ENCODE measurements at regions not wholly inside any gene's neighbourhood (a gene's known extent, or its start where the extent isn't known, plus 50 kb on each side); places are given as distances from the start of the nearest gene placed in this dataset.

- no peak overlapping the region for H3K4me2 ChIP-seq (ENCODE audit: low read length)
- no peaks in the 10 kb centered on the region for H3K27me3 ChIP-seq (ENCODE audit: insufficient read depth, low read length)
- RAD21 ChIA-PET (ENCODE audit: low non-redundant PET in 1 of 2, low total read pairs in 2 of 2, uncharacterized antibody in 2 of 2, unreplicated experiment in 2 of 2) = no interaction called here
- no peak for TF ChIP-seq YY1 (IDR thresholded peaks at IDR 0.05; ENCODE audit: extremely low read depth, insufficient replicate concordance, low read depth, low read length)
- TF ChIP-seq ZFX (IDR thresholded peaks at IDR 0.05) = no peak
- TF ChIP-seq TCF7L2 (IDR thresholded peaks at IDR 0.05; ENCODE audit: borderline replicate concordance, extremely low read depth, insufficient read depth, insufficient read length) = no peak
- POLR2A ChIA-PET = no interaction called here
- H3K27ac ChIP-seq (ENCODE audit: low read depth, low read length) = no peak overlapping the region
- no peak overlapping the region for H3K4me3 ChIP-seq (replicated peaks in 1 of 2; ENCODE audit: low read depth in 1 of 2, low read length in 2 of 2)
- no TSS peak for BruUV-seq (replicated peaks)
- H3K4me1 ChIP-seq (ENCODE audit: control insufficient read depth in 1 of 2, insufficient read depth in 2 of 2, low read length in 2 of 2) = no peaks in the 10 kb centered on the region
- H3K36me3 ChIP-seq (ENCODE audit: control insufficient read depth in 1 of 2, insufficient read depth in 2 of 2, low read length in 2 of 2) = no peaks in the 10 kb centered on the region
- intact Hi-C loops (cut with micrococcal nuclease) = no loop called here
- DNase-seq (ENCODE audit: low read depth, low spot score) = no peak
- H3K9me2 ChIP-seq (ENCODE audit: insufficient read depth) = no peaks in the 10 kb centered on the region
- no peaks in the 10 kb centered on the region for H4K20me1 ChIP-seq (ENCODE audit: insufficient read depth)
- no peak overlapping the region for H2AFZ ChIP-seq (ENCODE audit: low read depth, low read length, poor library complexity, severe bottlenecking)
- peaks cover 0 to 7% of the 10 kb centered on the region in 2 experiments; a peak in 1 of 4 replicates for H3K9me3 ChIP-seq (ENCODE audit: control insufficient read depth in 1 of 2, insufficient read depth in 1 of 2, low read depth in 1 of 2, low read length in 2 of 2)
- no peaks in the 10 kb centered on the region for H3K79me2 ChIP-seq (ENCODE audit: insufficient read depth, low read length)
- CTCF ChIA-PET = no interaction called here
- ATAC-seq = no peak
- no peak overlapping the region for H3K9ac ChIP-seq (ENCODE audit: low read length)
Measured at GRCh38 chr18:67108894-67109293, 407.6 kb downstream of the DSEL start.

DNA sequence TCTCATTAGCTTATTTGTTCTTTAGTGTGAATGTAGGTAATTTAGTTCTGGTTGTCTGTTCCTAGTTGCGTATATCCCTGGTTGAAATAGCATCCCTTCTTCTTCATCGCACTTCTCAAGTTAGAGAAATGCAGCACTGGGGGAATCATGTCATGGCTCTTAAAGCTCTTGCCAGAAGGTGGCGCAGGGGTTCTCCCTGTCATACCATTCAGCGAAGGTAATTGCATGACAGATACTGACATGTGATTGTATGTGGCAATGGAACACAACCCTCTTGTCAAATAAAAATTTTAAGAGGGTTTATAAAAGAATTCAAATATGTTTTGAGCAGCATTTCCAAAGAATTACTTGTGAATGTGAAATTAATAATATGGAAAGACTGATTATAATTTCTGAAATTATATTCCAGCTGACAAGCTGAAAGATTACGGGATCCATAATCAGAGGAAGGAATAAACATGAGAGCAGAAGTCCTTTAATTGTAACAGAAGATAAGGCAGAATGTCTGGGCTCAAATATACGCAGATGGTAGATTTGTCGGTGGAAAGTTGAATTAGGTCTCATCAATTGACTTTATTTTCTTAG lies 411.7 kb downstream of the DSEL start:
- Histone ChIP-seq H3K9me3 (ENCODE audit: control insufficient read depth in 1 of 2, insufficient read depth in 1 of 2, low read depth in 1 of 2, low read length in 2 of 2) (peaks cover 2 to 8% of the 10 kb centered on the region in 2 experiments; a peak in 2 of 4 replicates), H2AFZ (ENCODE audit: low read depth, low read length, poor library complexity, severe bottlenecking) (no peak overlapping the region), H3K27ac (ENCODE audit: low read depth, low read length) (no peak overlapping the region), H3K4me1 (ENCODE audit: control insufficient read depth in 1 of 2, insufficient read depth in 2 of 2, low read length in 2 of 2) (no peaks in the 10 kb centered on the region), H4K20me1 (ENCODE audit: insufficient read depth) (no peaks in the 10 kb centered on the region), H3K9me2 (ENCODE audit: insufficient read depth) (no peaks in the 10 kb centered on the region), H3K36me3 (ENCODE audit: control insufficient read depth in 1 of 2, insufficient read depth in 2 of 2, low read length in 2 of 2) (no peaks in the 10 kb centered on the region), H3K79me2 (ENCODE audit: insufficient read depth, low read length) (no peaks in the 10 kb centered on the region), H3K4me3 (replicated peaks in 1 of 2; ENCODE audit: low read depth in 1 of 2, low read length in 2 of 2) (no peak overlapping the region), H3K4me2 (ENCODE audit: low read length) (no peak overlapping the region), H3K9ac (ENCODE audit: low read length) (no peak overlapping the region), H3K27me3 (ENCODE audit: insufficient read depth, low read length) (no peaks in the 10 kb centered on the region)
- ATAC-seq (no peak), DNase-seq (ENCODE audit: low read depth, low spot score) (no peak)
- BruUV-seq (replicated peaks) = no TSS peak
- POLR2A ChIA-PET = no interaction called here
- TF ChIP-seq JUND (IDR thresholded peaks at IDR 0.05) = no peak
- no peak for TF ChIP-seq YY1 (IDR thresholded peaks at IDR 0.05; ENCODE audit: extremely low read depth, insufficient replicate concordance, low read depth, low read length)
- TF ChIP-seq POLR2AphosphoS5 (IDR thresholded peaks at IDR 0.05; ENCODE audit: low read depth, low read length) = no peak
- no peak for TF ChIP-seq CBX3 (IDR thresholded peaks at IDR 0.05; ENCODE audit: low read depth)
- no peak for TF ChIP-seq SRF (IDR thresholded peaks at IDR 0.05; ENCODE audit: low read depth)
- peak in 2 of 3 experiments; percentile 4 to 24; a peak in 1 of 6 replicates for TF ChIP-seq CTCF (IDR thresholded peaks at IDR 0.05 in 2 of 3, conservative IDR thresholded peaks at IDR 0.05 in 1 of 3; ENCODE audit: borderline replicate concordance in 1 of 3, insufficient read depth in 1 of 3, low read depth in 2 of 3, low read length in 2 of 3)
- TF ChIP-seq EGR1 (IDR thresholded peaks at IDR 0.05; ENCODE audit: low read depth) = no peak
- no peak for TF ChIP-seq EZH2phosphoT487 (IDR thresholded peaks at IDR 0.05; ENCODE audit: borderline replicate concordance)
- TF ChIP-seq, protein P1, sequence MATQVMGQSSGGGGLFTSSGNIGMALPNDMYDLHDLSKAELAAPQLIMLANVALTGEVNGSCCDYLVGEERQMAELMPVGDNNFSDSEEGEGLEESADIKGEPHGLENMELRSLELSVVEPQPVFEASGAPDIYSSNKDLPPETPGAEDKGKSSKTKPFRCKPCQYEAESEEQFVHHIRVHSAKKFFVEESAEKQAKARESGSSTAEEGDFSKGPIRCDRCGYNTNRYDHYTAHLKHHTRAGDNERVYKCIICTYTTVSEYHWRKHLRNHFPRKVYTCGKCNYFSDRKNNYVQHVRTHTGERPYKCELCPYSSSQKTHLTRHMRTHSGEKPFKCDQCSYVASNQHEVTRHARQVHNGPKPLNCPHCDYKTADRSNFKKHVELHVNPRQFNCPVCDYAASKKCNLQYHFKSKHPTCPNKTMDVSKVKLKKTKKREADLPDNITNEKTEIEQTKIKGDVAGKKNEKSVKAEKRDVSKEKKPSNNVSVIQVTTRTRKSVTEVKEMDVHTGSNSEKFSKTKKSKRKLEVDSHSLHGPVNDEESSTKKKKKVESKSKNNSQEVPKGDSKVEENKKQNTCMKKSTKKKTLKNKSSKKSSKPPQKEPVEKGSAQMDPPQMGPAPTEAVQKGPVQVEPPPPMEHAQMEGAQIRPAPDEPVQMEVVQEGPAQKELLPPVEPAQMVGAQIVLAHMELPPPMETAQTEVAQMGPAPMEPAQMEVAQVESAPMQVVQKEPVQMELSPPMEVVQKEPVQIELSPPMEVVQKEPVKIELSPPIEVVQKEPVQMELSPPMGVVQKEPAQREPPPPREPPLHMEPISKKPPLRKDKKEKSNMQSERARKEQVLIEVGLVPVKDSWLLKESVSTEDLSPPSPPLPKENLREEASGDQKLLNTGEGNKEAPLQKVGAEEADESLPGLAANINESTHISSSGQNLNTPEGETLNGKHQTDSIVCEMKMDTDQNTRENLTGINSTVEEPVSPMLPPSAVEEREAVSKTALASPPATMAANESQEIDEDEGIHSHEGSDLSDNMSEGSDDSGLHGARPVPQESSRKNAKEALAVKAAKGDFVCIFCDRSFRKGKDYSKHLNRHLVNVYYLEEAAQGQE (IDR thresholded peaks at IDR 0.05; ENCODE audit: low read depth) = no peak
- 0 out of 2 replicates have a peak, but pooled peaks have one; percentile 3 for TF ChIP-seq RAD21 (IDR thresholded peaks at IDR 0.05; ENCODE audit: low read depth)
- intact Hi-C loops (cut with micrococcal nuclease) = no loop called here
- RAD21 ChIA-PET (ENCODE audit: low non-redundant PET in 1 of 2, low total read pairs in 2 of 2, uncharacterized antibody in 2 of 2, unreplicated experiment in 2 of 2) = no interaction called here
- CTCF ChIA-PET = no interaction called here

All from HCT116 (cell line).